ENCODE measurements at regions not wholly inside any gene's neighbourhood (a gene's known extent, or its start where the extent isn't known, plus 50 kb on each side); places are given as distances from the start of the nearest gene placed in this dataset.

DNA sequence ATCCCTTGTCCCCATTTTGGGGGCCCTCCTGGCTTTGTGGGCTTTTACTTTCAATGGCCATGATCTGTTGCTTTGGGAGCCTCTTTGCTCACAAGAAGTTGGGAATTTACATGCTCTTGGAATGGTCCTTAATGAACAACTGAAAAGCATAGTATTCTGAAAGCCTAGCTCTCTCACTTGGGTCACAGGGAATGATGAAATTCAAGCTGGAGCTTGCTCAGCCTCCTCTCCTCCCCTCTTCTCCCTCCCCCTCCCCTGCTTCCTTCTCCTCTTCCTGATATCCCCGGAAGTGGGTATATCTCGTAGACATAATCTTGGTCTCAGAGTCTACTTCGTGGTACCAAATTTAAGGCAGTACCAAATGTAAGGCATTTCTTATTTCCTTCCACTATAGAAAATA, 400.6 kb upstream of the NR3C2 start:
- H2AFZ ChIP-seq (ENCODE audit: low read length): no peak overlapping the region
- WGBS (ENCODE audit: low lambda C conversion rate): 0% methylated on average over 3 of the region's 3 CpGs
- H3K4me2 ChIP-seq (ENCODE audit: low read depth, low read length): no peak overlapping the region
- BruUV-seq (replicated peaks): no TSS peak
- no peak overlapping the region for H3K4me3 ChIP-seq (replicated peaks in 1 of 3; ENCODE audit: insufficient read depth in 1 of 3, low read depth in 2 of 3, low read length in 3 of 3)
- intact Hi-C loops (cut with micrococcal nuclease; ENCODE audit: unreplicated experiment): no loop called here
- no peaks in the 10 kb centered on the region for H3K79me2 ChIP-seq (ENCODE audit: insufficient read depth, low read length)
- CTCF ChIA-PET (ENCODE audit: low intra/inter-chr PET ratio, low total read pairs): no interaction called here
- no peaks in the 10 kb centered on the region for H3K4me1 ChIP-seq (ENCODE audit: insufficient read depth, low read length)
- H3K9ac ChIP-seq (ENCODE audit: insufficient read depth, low read depth, low read length): no peak overlapping the region
- ATAC-seq (no peak), FAIRE-seq (no peak), DNase-seq (ENCODE audit: low spot score) (no peak)
- peaks cover 21% of the 10 kb centered on the region for H3K9me3 ChIP-seq (ENCODE audit: low read length)
- H4K20me1 ChIP-seq (ENCODE audit: insufficient read depth, low read length): no peaks in the 10 kb centered on the region
- no peak overlapping the region for H3K27ac ChIP-seq (ENCODE audit: extremely low read length, insufficient read depth, low read length)
- in situ Hi-C loops (cut with HindIII; ENCODE audit: extremely low pct_ligation_motif_present, low pct_unique_long_range_greater_than_20kb): no loop called here
- no peaks in the 10 kb centered on the region for H3K27me3 ChIP-seq (ENCODE audit: control insufficient read depth in 1 of 2, insufficient read depth in 2 of 2, low read length in 2 of 2)
- no peaks in the 10 kb centered on the region for H3K36me3 ChIP-seq (replicated peaks in 1 of 2; ENCODE audit: control insufficient read depth in 1 of 2, insufficient read depth in 2 of 2, low read length in 2 of 2)
- POLR2A ChIA-PET: no interaction called here
- TF ChIP-seq THAP11 (CRISPR knock-in tag; IDR thresholded peaks at IDR 0.05) (no peak), PHF21A (CRISPR knock-in tag; IDR thresholded peaks at IDR 0.05) (no peak), ZNF383 (CRISPR knock-in tag; IDR thresholded peaks at IDR 0.05; ENCODE audit: borderline replicate concordance) (no peak), EEA1 (CRISPR knock-in tag; IDR thresholded peaks at IDR 0.05; ENCODE audit: borderline replicate concordance) (no peak), SETDB1 (CRISPR knock-in tag; IDR thresholded peaks at IDR 0.05; ENCODE audit: borderline replicate concordance) (no peak), ISL2 (CRISPR knock-in tag; IDR thresholded peaks at IDR 0.05) (no peak), HDAC6 (IDR thresholded peaks at IDR 0.05; ENCODE audit: low read depth, low read length) (no peak), ZNF33B (CRISPR knock-in tag; IDR thresholded peaks at IDR 0.05) (no peak), NFKBIZ (CRISPR knock-in tag; IDR thresholded peaks at IDR 0.05) (no peak), NFE2L2 (IDR thresholded peaks at IDR 0.05; ENCODE audit: low read length) (no peak), CCDC6 (CRISPR knock-in tag; IDR thresholded peaks at IDR 0.05) (no peak), ERF (CRISPR knock-in tag; IDR thresholded peaks at IDR 0.05) (no peak), SIN3A (IDR thresholded peaks at IDR 0.05; ENCODE audit: borderline replicate concordance, low read depth, low read length) (no peak)
- TF ChIP-seq, protein P1, sequence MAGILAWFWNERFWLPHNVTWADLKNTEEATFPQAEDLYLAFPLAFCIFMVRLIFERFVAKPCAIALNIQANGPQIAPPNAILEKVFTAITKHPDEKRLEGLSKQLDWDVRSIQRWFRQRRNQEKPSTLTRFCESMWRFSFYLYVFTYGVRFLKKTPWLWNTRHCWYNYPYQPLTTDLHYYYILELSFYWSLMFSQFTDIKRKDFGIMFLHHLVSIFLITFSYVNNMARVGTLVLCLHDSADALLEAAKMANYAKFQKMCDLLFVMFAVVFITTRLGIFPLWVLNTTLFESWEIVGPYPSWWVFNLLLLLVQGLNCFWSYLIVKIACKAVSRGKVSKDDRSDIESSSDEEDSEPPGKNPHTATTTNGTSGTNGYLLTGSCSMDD (CRISPR knock-in tag; IDR thresholded peaks at IDR 0.05): no peak
- TF ChIP-seq, protein P2, sequence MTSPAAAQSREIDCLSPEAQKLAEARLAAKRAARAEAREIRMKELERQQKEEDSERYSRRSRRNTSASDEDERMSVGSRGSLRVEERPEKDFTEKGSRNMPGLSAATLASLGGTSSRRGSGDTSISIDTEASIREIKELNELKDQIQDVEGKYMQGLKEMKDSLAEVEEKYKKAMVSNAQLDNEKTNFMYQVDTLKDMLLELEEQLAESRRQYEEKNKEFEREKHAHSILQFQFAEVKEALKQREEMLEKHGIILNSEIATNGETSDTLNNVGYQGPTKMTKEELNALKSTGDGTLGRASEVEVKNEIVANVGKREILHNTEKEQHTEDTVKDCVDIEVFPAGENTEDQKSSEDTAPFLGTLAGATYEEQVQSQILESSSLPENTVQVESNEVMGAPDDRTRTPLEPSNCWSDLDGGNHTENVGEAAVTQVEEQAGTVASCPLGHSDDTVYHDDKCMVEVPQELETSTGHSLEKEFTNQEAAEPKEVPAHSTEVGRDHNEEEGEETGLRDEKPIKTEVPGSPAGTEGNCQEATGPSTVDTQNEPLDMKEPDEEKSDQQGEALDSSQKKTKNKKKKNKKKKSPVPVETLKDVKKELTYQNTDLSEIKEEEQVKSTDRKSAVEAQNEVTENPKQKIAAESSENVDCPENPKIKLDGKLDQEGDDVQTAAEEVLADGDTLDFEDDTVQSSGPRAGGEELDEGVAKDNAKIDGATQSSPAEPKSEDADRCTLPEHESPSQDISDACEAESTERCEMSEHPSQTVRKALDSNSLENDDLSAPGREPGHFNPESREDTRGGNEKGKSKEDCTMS (CRISPR knock-in tag; conservative IDR thresholded peaks at IDR 0.05): no peak
- TF ChIP-seq, protein P3, sequence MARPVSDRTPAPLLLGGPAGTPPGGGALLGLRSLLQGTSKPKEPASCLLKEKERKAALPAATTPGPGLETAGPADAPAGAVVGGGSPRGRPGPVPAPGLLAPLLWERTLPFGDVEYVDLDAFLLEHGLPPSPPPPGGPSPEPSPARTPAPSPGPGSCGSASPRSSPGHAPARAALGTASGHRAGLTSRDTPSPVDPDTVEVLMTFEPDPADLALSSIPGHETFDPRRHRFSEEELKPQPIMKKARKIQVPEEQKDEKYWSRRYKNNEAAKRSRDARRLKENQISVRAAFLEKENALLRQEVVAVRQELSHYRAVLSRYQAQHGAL (CRISPR knock-in tag; IDR thresholded peaks at IDR 0.05; ENCODE audit: not compliant biosample characterization): no peak
- TF ChIP-seq, protein P4, sequence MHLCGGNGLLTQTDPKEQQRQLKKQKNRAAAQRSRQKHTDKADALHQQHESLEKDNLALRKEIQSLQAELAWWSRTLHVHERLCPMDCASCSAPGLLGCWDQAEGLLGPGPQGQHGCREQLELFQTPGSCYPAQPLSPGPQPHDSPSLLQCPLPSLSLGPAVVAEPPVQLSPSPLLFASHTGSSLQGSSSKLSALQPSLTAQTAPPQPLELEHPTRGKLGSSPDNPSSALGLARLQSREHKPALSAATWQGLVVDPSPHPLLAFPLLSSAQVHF (CRISPR knock-in tag; IDR thresholded peaks at IDR 0.05): no peak
- TF ChIP-seq, protein P5, sequence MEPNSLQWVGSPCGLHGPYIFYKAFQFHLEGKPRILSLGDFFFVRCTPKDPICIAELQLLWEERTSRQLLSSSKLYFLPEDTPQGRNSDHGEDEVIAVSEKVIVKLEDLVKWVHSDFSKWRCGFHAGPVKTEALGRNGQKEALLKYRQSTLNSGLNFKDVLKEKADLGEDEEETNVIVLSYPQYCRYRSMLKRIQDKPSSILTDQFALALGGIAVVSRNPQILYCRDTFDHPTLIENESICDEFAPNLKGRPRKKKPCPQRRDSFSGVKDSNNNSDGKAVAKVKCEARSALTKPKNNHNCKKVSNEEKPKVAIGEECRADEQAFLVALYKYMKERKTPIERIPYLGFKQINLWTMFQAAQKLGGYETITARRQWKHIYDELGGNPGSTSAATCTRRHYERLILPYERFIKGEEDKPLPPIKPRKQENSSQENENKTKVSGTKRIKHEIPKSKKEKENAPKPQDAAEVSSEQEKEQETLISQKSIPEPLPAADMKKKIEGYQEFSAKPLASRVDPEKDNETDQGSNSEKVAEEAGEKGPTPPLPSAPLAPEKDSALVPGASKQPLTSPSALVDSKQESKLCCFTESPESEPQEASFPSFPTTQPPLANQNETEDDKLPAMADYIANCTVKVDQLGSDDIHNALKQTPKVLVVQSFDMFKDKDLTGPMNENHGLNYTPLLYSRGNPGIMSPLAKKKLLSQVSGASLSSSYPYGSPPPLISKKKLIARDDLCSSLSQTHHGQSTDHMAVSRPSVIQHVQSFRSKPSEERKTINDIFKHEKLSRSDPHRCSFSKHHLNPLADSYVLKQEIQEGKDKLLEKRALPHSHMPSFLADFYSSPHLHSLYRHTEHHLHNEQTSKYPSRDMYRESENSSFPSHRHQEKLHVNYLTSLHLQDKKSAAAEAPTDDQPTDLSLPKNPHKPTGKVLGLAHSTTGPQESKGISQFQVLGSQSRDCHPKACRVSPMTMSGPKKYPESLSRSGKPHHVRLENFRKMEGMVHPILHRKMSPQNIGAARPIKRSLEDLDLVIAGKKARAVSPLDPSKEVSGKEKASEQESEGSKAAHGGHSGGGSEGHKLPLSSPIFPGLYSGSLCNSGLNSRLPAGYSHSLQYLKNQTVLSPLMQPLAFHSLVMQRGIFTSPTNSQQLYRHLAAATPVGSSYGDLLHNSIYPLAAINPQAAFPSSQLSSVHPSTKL (CRISPR knock-in tag; IDR thresholded peaks at IDR 0.05): no peak

Data from HepG2 (cell line).